HUES48 (cell line): ENCODE measurements at regions not wholly inside any gene's neighbourhood (a gene's known extent, or its start where the extent isn't known, plus 50 kb on each side); places are given as distances from the start of the nearest gene placed in this dataset.

Experiments
- H3K27ac ChIP-seq: one replicate; pipeline ENCODE4 v1.7.0; 2013; ENCODE audit warnings: low read depth, low read length, inconsistent platforms
- H3K27me3 ChIP-seq: 2 replicates; pipeline ENCODE4 v1.6.1; 2013; ENCODE audit warnings: mild to moderate bottlenecking, low read length; ENCODE audit not compliant: control insufficient read depth, insufficient read depth
- H3K36me3 ChIP-seq: 2 replicates; pipeline ENCODE4 v1.6.1; 2013; ENCODE audit warnings: low read length; ENCODE audit not compliant: control insufficient read depth, insufficient read depth
- H3K4me1 ChIP-seq: 2 replicates; pipeline ENCODE4 v1.6.1; 2013; ENCODE audit warnings: mild to moderate bottlenecking, low read length; ENCODE audit not compliant: control insufficient read depth, insufficient read depth
- H3K4me3 ChIP-seq: 2 replicates; pipeline ENCODE4 v1.5.1; 2013; ENCODE audit warnings: mild to moderate bottlenecking, low read depth, low read length
- H3K9ac ChIP-seq: 2 replicates; pipeline ENCODE4 v1.6.1; 2013; ENCODE audit warnings: mild to moderate bottlenecking, low read depth, low read length, moderate library complexity
- H3K9me3 ChIP-seq: 2 replicates; pipeline ENCODE4 v1.6.1; 2013; ENCODE audit warnings: low read length; ENCODE audit not compliant: control insufficient read depth, insufficient read depth

- H3K4me3 ChIP-seq = no peak overlapping the region
- H3K4me1 ChIP-seq = no peaks in the 10 kb centered on the region
- no peaks in the 10 kb centered on the region for H3K9me3 ChIP-seq
- no peak overlapping the region for H3K27ac ChIP-seq
- H3K36me3 ChIP-seq = peaks cover 29% of the 10 kb centered on the region
- H3K27me3 ChIP-seq = no peaks in the 10 kb centered on the region
- no peak overlapping the region for H3K9ac ChIP-seq
Measured at GRCh38 chr12:124493809-124494750, 73.3 kb downstream of the NCOR2 start.

GRCh38 chr12:124492879-124493808 lies 74.3 kb downstream of the NCOR2 start:
- H3K4me3 ChIP-seq = no peak overlapping the region
- peaks cover 29% of the 10 kb centered on the region for H3K36me3 ChIP-seq
- no peaks in the 10 kb centered on the region for H3K4me1 ChIP-seq
- no peak overlapping the region for H3K27ac ChIP-seq
- no peak overlapping the region for H3K9ac ChIP-seq
- H3K27me3 ChIP-seq = no peaks in the 10 kb centered on the region
- H3K9me3 ChIP-seq = no peaks in the 10 kb centered on the region

- H3K4me1 ChIP-seq = no peaks in the 10 kb centered on the region
- no peak overlapping the region for H3K4me3 ChIP-seq
- H3K36me3 ChIP-seq = peaks cover 29% of the 10 kb centered on the region
- no peaks in the 10 kb centered on the region for H3K9me3 ChIP-seq
- no peak overlapping the region for H3K27ac ChIP-seq
- no peak overlapping the region for H3K9ac ChIP-seq
- H3K27me3 ChIP-seq = no peaks in the 10 kb centered on the region
Measured at GRCh38 chr12:124491856-124492420, 75.5 kb downstream of the NCOR2 start.

GRCh38 chr12:124491310-124491709 lies 76.1 kb downstream of the NCOR2 start:
- Histone ChIP-seq H3K9ac (no peak overlapping the region), H3K27me3 (no peaks in the 10 kb centered on the region), H3K9me3 (no peaks in the 10 kb centered on the region), H3K4me1 (no peaks in the 10 kb centered on the region), H3K27ac (no peak overlapping the region), H3K4me3 (no peak overlapping the region), H3K36me3 (peaks cover 31% of the 10 kb centered on the region)

GRCh38 chr12:124490584-124491305 lies 76.7 kb downstream of the NCOR2 start:
- H3K9ac ChIP-seq = no peak overlapping the region
- peaks cover 36% of the 10 kb centered on the region for H3K36me3 ChIP-seq
- no peaks in the 10 kb centered on the region for H3K9me3 ChIP-seq
- no peaks in the 10 kb centered on the region for H3K27me3 ChIP-seq
- H3K4me1 ChIP-seq = no peaks in the 10 kb centered on the region
- no peak overlapping the region for H3K27ac ChIP-seq
- H3K4me3 ChIP-seq = no peak overlapping the region

GRCh38 chr12:124489915-124490583 lies 77.4 kb downstream of the NCOR2 start:
- Histone ChIP-seq H3K27me3 (no peaks in the 10 kb centered on the region), H3K27ac (no peak overlapping the region), H3K4me1 (no peaks in the 10 kb centered on the region), H3K36me3 (peaks cover 37% of the 10 kb centered on the region), H3K9ac (no peak overlapping the region), H3K4me3 (no peak overlapping the region), H3K9me3 (no peaks in the 10 kb centered on the region)

- H3K9me3 ChIP-seq = no peaks in the 10 kb centered on the region
- no peaks in the 10 kb centered on the region for H3K27me3 ChIP-seq
- no peak overlapping the region for H3K27ac ChIP-seq
- no peaks in the 10 kb centered on the region for H3K4me1 ChIP-seq
- peaks cover 33% of the 10 kb centered on the region for H3K36me3 ChIP-seq
- no peak overlapping the region for H3K4me3 ChIP-seq
- H3K9ac ChIP-seq = no peak overlapping the region
Measured at GRCh38 chr12:124489220-124489619, 78.2 kb downstream of the NCOR2 start.

GRCh38 chr12:124488520-124488919 lies 78.9 kb downstream of the NCOR2 start:
- Histone ChIP-seq H3K36me3 (peaks cover 32% of the 10 kb centered on the region), H3K9me3 (no peaks in the 10 kb centered on the region), H3K4me3 (no peak overlapping the region), H3K4me1 (no peaks in the 10 kb centered on the region), H3K9ac (no peak overlapping the region; the same call in 1 of the 2 replicates), H3K27me3 (no peaks in the 10 kb centered on the region), H3K27ac (no peak overlapping the region)

- Histone ChIP-seq H3K36me3 (peaks cover 35% of the 10 kb centered on the region), H3K4me1 (no peaks in the 10 kb centered on the region), H3K27ac (no peak overlapping the region), H3K4me3 (no peak overlapping the region), H3K27me3 (no peaks in the 10 kb centered on the region), H3K9me3 (no peaks in the 10 kb centered on the region), H3K9ac (no peak overlapping the region)
Measured at GRCh38 chr12:124487834-124488165, 79.6 kb downstream of the NCOR2 start.
